Endothelial cell (in vitro differentiated cells): ENCODE measurements at regions not wholly inside any gene's neighbourhood (a gene's known extent, or its start where the extent isn't known, plus 50 kb on each side); places are given as distances from the start of the nearest gene placed in this dataset.

Source experiments
- DNase-seq: peaks from one replicate; pipeline ENCODE4 v3.0.0; 2021; ENCODE audit warnings: low spot score
- H3K27ac Mint-ChIP-seq: one replicate; pipeline ENCODE4 v1.8.0; 2021; ENCODE audit warnings: mixed read lengths, inconsistent platforms; ENCODE audit not compliant: unreplicated experiment
- H3K27me3 Mint-ChIP-seq: one replicate; pipeline ENCODE4 v1.8.0; 2021; ENCODE audit warnings: mild to moderate bottlenecking, moderate library complexity, mixed read lengths, inconsistent platforms; ENCODE audit not compliant: unreplicated experiment
- H3K36me3 Mint-ChIP-seq: one replicate; pipeline ENCODE4 v1.8.0; 2021; ENCODE audit warnings: mild to moderate bottlenecking, low read depth, mixed read lengths, inconsistent platforms; ENCODE audit not compliant: unreplicated experiment
- H3K4me1 Mint-ChIP-seq: one replicate; pipeline ENCODE4 v1.8.0; 2021; ENCODE audit warnings: mild to moderate bottlenecking, mixed read lengths, inconsistent platforms; ENCODE audit not compliant: unreplicated experiment
- H3K4me3 Mint-ChIP-seq: one replicate; pipeline ENCODE4 v1.8.0; 2021; ENCODE audit warnings: mild to moderate bottlenecking, mixed read lengths, inconsistent platforms; ENCODE audit not compliant: unreplicated experiment
- H3K9me3 Mint-ChIP-seq: one replicate; pipeline ENCODE4 v1.8.0; 2021; ENCODE audit warnings: mixed read lengths, inconsistent platforms; ENCODE audit not compliant: unreplicated experiment
- TF ChIP-seq, protein P1 (sequence below): fragments of 200-600 bp; sonication (generic); IDR thresholded peaks from one replicate; pipeline ENCODE4 v1.5.0; 2021; ENCODE audit warnings: antibody characterized with exemption; ENCODE audit not compliant: unreplicated experiment

DNA sequence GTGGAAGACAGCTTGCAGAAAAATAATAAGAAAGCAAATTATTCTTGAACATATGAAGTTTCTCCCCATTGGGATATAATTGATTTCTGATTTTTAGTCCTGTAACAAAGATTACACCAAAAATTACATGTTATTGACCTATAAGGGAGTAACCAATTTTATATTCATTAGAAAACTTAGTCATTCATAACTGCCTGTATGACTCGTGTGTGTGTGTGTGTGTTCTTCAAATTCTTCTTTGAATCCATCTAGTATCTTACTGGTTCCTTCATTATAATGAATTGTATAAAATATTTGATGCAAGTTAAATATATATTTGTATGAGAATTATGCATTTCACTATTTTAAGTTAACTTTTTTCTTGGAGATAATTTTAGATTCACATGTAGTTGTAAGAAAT lies 310.4 kb downstream of the HAO1 start:
- Mint-ChIP-seq H3K9me3 (no peaks in the 10 kb centered on the region), H3K36me3 (no peaks in the 10 kb centered on the region), H3K27ac (no peak overlapping the region), H3K4me3 (no peak overlapping the region), H3K27me3 (peaks cover 1% of the 10 kb centered on the region), H3K4me1 (peaks cover 3% of the 10 kb centered on the region)
- TF ChIP-seq, protein P1, sequence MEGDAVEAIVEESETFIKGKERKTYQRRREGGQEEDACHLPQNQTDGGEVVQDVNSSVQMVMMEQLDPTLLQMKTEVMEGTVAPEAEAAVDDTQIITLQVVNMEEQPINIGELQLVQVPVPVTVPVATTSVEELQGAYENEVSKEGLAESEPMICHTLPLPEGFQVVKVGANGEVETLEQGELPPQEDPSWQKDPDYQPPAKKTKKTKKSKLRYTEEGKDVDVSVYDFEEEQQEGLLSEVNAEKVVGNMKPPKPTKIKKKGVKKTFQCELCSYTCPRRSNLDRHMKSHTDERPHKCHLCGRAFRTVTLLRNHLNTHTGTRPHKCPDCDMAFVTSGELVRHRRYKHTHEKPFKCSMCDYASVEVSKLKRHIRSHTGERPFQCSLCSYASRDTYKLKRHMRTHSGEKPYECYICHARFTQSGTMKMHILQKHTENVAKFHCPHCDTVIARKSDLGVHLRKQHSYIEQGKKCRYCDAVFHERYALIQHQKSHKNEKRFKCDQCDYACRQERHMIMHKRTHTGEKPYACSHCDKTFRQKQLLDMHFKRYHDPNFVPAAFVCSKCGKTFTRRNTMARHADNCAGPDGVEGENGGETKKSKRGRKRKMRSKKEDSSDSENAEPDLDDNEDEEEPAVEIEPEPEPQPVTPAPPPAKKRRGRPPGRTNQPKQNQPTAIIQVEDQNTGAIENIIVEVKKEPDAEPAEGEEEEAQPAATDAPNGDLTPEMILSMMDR = no peak
- DNase-seq = no peak

DNA sequence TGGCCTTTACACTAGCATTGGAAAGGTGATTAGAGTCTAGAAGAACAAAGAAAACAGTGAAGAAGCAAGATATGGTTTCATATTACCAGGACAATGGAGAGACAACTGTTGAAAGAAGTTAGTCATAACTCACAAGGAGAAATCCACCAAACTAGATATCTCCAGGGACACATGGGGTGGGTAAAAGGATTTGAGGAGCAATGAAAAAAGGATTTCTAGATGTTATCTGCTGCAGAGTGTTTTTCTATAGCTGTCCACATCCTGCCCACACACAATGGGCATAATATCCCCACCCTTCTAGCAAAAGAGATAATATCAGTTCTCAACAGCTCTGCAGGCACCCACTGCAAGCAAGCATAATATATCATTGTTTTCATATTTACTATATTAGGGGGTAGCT lies 303.1 kb downstream of the HAO1 start:
- H3K36me3 Mint-ChIP-seq = no peaks in the 10 kb centered on the region
- H3K27ac Mint-ChIP-seq = no peak overlapping the region
- no peaks in the 10 kb centered on the region for H3K27me3 Mint-ChIP-seq
- no peaks in the 10 kb centered on the region for H3K9me3 Mint-ChIP-seq
- H3K4me3 Mint-ChIP-seq = no peak overlapping the region
- TF ChIP-seq, protein P1 = no peak
- peaks cover 23% of the 10 kb centered on the region for H3K4me1 Mint-ChIP-seq
- DNase-seq = no peak

DNA sequence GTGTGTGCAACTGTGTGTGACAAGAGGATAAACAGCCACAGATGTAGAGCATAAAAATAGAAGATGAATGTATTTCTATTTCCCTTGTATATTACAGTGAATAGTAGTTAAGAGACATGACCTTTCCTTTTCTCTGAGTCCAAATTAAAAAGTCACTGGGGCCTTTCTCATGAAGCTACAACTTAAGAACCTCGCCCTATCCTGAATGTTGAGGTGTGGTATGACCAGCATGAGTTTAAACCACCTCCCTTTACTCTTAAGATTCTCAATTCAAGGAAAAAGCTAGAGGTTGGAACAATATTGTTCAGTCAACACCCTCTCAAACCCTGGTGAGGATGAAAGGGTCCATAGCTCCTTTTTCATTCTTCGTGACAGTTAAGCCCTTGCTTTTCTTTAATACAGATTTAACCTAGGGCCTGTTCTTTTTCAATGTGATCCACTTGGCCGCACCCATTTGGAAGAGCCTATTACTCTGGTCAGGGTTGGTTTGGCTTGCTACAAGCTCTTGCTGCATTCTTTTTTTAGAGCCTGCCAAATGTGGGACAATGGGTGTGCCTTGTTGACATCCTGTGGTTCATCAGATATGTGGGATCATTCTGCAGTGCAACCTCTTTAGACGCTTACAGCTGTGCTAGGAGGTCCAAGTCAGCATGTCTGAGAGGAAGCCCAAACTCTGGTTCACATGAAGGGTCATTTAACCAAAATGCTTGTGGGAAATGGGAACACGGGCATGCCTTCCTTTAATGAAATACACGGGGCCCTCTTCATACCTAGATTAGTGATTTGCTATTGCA lies 290.0 kb downstream of the HAO1 start:
- DNase-seq = no peak
- Mint-ChIP-seq H3K27me3 (no peaks in the 10 kb centered on the region), H3K9me3 (no peaks in the 10 kb centered on the region), H3K36me3 (no peaks in the 10 kb centered on the region), H3K27ac (no peak overlapping the region), H3K4me1 (peaks cover 3% of the 10 kb centered on the region), H3K4me3 (no peak overlapping the region)
- TF ChIP-seq, protein P1 = no peak

DNA sequence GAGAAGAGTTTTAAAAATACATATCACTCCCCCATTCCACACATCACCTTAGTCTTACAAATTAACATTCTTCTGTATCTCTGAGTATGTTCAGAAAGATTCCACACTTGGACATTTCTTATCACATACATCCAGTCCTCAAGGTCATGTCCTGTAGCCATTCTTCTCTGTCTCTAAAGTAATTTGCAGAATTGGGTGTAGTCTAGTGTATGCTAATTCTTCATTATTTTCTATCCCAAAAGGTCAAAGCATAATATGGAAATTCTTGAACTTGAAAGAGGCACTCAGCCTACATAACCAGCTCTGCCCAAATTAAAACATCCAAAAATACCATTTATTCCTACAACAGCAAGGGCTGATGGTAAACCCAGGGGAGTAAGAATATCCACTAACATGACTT lies 286.0 kb downstream of the HAO1 start:
- Mint-ChIP-seq H3K36me3 (no peaks in the 10 kb centered on the region), H3K27ac (no peak overlapping the region), H3K27me3 (no peaks in the 10 kb centered on the region), H3K9me3 (no peaks in the 10 kb centered on the region), H3K4me1 (peaks cover 4% of the 10 kb centered on the region), H3K4me3 (no peak overlapping the region)
- no peak for DNase-seq
- TF ChIP-seq, protein P1 = no peak

DNA sequence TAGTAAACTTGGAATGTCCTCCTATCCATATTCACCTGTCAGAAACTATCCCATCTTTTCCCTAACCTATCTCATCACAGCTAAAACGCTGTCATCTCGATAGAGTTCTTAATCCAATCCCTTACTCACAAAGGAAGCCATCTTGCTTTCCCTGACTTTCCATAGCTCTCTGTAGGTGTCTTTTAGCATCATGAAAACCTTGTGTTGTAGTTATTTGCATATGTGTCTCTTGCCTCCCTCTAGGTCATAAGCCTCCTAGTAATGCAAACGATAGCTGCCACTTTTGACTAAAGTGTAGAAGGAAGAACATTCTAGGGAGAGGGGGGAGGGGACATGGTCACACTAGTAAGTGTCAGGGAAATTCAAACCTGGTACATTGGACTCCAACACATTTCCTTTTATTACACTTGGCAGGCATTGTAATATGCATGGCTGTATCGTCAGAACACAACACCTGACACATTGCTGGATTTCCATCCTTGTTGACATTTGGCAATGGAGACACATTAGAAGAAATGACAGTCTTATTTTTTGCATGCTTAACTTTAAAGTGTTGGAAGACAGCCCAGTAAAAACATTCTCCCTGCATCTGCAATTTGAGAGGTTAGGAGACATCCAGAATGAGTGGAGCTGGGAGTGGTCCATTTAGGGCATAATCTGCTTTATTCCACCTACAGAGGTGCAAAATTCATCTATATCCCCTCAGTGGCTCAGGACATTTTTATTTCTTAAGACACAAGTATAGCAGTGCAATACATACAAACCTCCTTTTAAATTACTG lies 283.4 kb downstream of the HAO1 start:
- TF ChIP-seq, protein P1 = no peak
- no peaks in the 10 kb centered on the region for H3K9me3 Mint-ChIP-seq
- peaks cover 9% of the 10 kb centered on the region for H3K4me1 Mint-ChIP-seq
- H3K36me3 Mint-ChIP-seq = no peaks in the 10 kb centered on the region
- no peaks in the 10 kb centered on the region for H3K27me3 Mint-ChIP-seq
- H3K4me3 Mint-ChIP-seq = no peak overlapping the region
- H3K27ac Mint-ChIP-seq = no peak overlapping the region
- DNase-seq = no peak
